Fibroblast of lung (primary cell): ENCODE measurements at regions not wholly inside any gene's neighbourhood (a gene's known extent, or its start where the extent isn't known, plus 50 kb on each side); places are given as distances from the start of the nearest gene placed in this dataset.
"Not testable (repeated sequence)": the region's sequence is repeated elsewhere in the genome, so short reads cannot be mapped to it uniquely, and the experiment has no call there.

Experiments used
- DNase-seq, 2 donors: peaks; one replicate each; pipeline versions ENCODE4 v3.0.0 to v3.0.0-alpha.2; 2010; ENCODE audit warnings: low read depth in 2 of 2
- H2AFZ ChIP-seq: 2 replicates; pipeline ENCODE4 v1.5.1; 2012; ENCODE audit warnings: low read length, control low read depth, inconsistent platforms
- H3K27ac ChIP-seq: 2 replicates; pipeline ENCODE4 v1.5.1; 2011; ENCODE audit warnings: low read length, control low read depth; ENCODE audit not compliant: insufficient read depth
- H3K27me3 ChIP-seq: 2 replicates; pipeline ENCODE4 v1.5.1; 2011; ENCODE audit warnings: mild to moderate bottlenecking, low read length; ENCODE audit not compliant: control insufficient read depth, insufficient read depth
- H3K36me3 ChIP-seq: 2 replicates; pipeline ENCODE4 v1.5.1; 2011; ENCODE audit warnings: low read length; ENCODE audit not compliant: control insufficient read depth, insufficient read depth
- H3K4me1 ChIP-seq: 2 replicates; pipeline ENCODE4 v1.5.1; 2011; ENCODE audit warnings: low read length; ENCODE audit not compliant: control insufficient read depth, insufficient read depth; ENCODE audit errors: extremely low read depth
- H3K4me2 ChIP-seq: 2 replicates; pipeline ENCODE4 v1.5.1; 2011; ENCODE audit warnings: low read length, control low read depth; ENCODE audit not compliant: insufficient read depth; ENCODE audit errors: extremely low read depth
- H3K4me3 ChIP-seq, 4 experiments: fragments of 200-600 bp in 1 of 4; sonication (generic) in 1 of 4; replicated peaks in 1 of 4; 2 replicates each; pipeline ENCODE4 v1.5.1; 2011 to 2016; ENCODE audit warnings: low read length in 4 of 4, low read depth in 3 of 4, mild to moderate bottlenecking in 3 of 4, control low read depth in 2 of 4, inconsistent platforms in 1 of 4, mixed read lengths in 1 of 4; ENCODE audit not compliant: insufficient read depth in 1 of 4; ENCODE audit errors: control extremely low read depth in 1 of 4
- H3K79me2 ChIP-seq: 2 replicates; pipeline ENCODE4 v1.5.1; 2012; ENCODE audit warnings: mild to moderate bottlenecking, low read length, inconsistent platforms; ENCODE audit not compliant: control insufficient read depth, insufficient read depth
- H3K9ac ChIP-seq: 2 replicates; pipeline ENCODE4 v1.5.1; 2011; ENCODE audit warnings: mild to moderate bottlenecking, low read length, control low read depth; ENCODE audit not compliant: insufficient read depth
- H3K9me3 ChIP-seq: 2 replicates; pipeline ENCODE4 v1.5.1; 2012; ENCODE audit warnings: low read depth, low read length; ENCODE audit not compliant: control insufficient read depth, insufficient read depth
- H4K20me1 ChIP-seq: 2 replicates; pipeline ENCODE4 v1.5.1; 2011; ENCODE audit warnings: low read length; ENCODE audit not compliant: control insufficient read depth, insufficient read depth; ENCODE audit errors: extremely low read depth
- EZH2 ChIP-seq: IDR thresholded peaks from 2 replicates; pipeline ENCODE4 v1.5.1; 2012; ENCODE audit warnings: low read length, control low read depth, mild to moderate bottlenecking; ENCODE audit errors: missing control alignments
- TF ChIP-seq, protein P1 (sequence below), 2 donors: IDR thresholded peaks in 1 of 2; conservative IDR thresholded peaks in 1 of 2; 1 replicate in 1 of 2; 2 replicates in 1 of 2; pipeline ENCODE4 v1.5.1; 2011 to 2012; ENCODE audit warnings: low read length in 2 of 2, control low read depth in 1 of 2, inconsistent platforms in 1 of 2, low read depth in 1 of 2, mild to moderate bottlenecking in 1 of 2

DNA sequence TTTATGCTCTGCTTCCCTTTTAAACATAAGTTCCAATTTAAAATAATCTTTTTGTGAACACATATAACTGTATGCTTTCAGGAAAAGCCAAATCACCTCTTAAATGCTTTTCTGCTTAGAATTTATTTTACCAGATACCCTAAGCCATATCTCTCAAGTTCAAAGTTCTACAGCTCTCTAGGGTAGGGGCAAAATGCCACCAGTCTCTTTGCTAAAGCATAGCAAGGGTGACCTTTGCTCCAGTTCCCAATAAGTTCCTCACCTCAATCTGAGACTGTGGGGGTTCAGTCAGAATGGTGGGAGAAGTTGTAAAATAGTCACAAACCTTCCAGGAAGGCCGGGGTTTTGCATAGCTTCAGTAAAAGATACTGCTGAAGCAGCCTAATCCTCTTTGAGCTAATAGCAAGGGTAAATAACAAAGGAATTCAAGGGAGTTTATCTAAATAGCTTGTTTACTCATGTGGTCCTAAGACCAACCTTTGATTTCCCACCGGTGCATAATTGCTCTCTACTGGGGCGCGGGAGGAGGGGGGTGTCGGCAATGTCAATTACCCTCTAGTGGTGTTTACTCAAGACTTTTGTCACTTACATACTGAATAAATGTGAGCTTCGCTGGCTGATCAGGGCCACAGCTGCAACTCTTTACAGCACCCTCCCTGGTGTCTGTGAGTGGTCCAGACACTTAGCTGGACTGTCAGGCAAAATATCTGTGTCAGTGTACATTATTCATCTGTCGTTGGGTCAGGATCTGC, 1376.2 kb downstream of the NCAM2 start:
- H2AFZ ChIP-seq, result no peak overlapping the region
- no peak overlapping the region for H3K4me3 ChIP-seq
- TF ChIP-seq, protein P1, sequence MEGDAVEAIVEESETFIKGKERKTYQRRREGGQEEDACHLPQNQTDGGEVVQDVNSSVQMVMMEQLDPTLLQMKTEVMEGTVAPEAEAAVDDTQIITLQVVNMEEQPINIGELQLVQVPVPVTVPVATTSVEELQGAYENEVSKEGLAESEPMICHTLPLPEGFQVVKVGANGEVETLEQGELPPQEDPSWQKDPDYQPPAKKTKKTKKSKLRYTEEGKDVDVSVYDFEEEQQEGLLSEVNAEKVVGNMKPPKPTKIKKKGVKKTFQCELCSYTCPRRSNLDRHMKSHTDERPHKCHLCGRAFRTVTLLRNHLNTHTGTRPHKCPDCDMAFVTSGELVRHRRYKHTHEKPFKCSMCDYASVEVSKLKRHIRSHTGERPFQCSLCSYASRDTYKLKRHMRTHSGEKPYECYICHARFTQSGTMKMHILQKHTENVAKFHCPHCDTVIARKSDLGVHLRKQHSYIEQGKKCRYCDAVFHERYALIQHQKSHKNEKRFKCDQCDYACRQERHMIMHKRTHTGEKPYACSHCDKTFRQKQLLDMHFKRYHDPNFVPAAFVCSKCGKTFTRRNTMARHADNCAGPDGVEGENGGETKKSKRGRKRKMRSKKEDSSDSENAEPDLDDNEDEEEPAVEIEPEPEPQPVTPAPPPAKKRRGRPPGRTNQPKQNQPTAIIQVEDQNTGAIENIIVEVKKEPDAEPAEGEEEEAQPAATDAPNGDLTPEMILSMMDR (conservative IDR thresholded peaks at IDR 0.05 in 1 of 2, IDR thresholded peaks at IDR 0.05 in 1 of 2; ENCODE audit: low read depth in 1 of 2, low read length in 2 of 2), result no peak
- TF ChIP-seq EZH2, result no peak
- no peaks in the 10 kb centered on the region for H3K9me3 ChIP-seq
- H3K4me2 ChIP-seq, result no peak overlapping the region
- no peak overlapping the region for H3K27ac ChIP-seq
- DNase-seq, result no peak
- H3K4me1 ChIP-seq, result no peaks in the 10 kb centered on the region
- H4K20me1 ChIP-seq, result no peaks in the 10 kb centered on the region
- H3K79me2 ChIP-seq, result no peaks in the 10 kb centered on the region
- H3K9ac ChIP-seq, result no peak overlapping the region
- H3K36me3 ChIP-seq, result no peaks in the 10 kb centered on the region
- H3K27me3 ChIP-seq, result no peaks in the 10 kb centered on the region

DNA sequence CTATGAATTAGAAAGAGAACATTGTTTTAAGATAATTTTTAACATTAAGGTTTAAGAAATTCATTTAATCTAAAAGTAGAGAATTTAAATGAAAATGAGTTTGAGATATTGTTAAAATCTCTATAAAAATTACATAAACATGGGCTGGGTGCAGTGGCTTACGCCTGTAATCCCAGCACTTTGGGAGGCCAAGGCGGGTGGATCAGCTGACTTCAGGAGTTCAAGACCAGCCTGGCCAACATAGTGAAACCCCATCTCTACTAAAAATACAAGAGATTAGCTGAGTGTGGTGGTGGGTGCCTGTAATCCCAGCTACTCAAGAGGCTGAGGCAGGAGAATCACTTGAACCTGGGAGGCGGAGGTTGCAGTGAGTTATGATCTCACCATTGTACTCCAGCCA, 1379.6 kb downstream of the NCAM2 start:
- not testable (repeated sequence) for H3K9ac ChIP-seq, H4K20me1 ChIP-seq, H3K4me3 ChIP-seq, H3K27me3 ChIP-seq, H3K9me3 ChIP-seq, H3K36me3 ChIP-seq, H3K4me1 ChIP-seq, H3K27ac ChIP-seq, DNase-seq, H3K4me2 ChIP-seq, H2AFZ ChIP-seq, H3K79me2 ChIP-seq

DNA sequence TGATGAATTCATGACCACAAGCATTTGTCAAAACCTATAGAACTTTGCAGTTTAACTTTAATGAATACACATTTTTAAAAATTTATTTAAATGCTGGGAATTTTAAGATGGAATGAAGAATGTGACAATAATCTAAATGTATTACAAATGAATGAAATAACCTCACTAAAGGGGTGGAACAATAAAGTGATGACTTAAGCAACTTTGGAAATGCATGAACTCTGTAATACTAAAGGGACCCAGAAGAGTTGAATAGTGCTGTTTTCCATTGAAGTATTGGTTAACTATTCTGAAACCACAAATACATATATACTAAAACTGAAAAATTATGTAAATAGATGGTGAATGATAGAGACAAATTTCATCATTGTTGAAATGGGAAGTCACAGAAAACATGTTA, 1395.1 kb downstream of the NCAM2 start:
- Histone ChIP-seq H3K9me3 (no peaks in the 10 kb centered on the region), H3K27ac (no peak overlapping the region), H2AFZ (no peak overlapping the region), H3K4me3 (no peak overlapping the region), H3K27me3 (no peaks in the 10 kb centered on the region), H3K79me2 (no peaks in the 10 kb centered on the region), H3K36me3 (no peaks in the 10 kb centered on the region), H3K4me2 (no peak overlapping the region), H3K4me1 (no peaks in the 10 kb centered on the region), H4K20me1 (no peaks in the 10 kb centered on the region), H3K9ac (no peak overlapping the region)
- no peak for DNase-seq
- no peak for TF ChIP-seq EZH2
- TF ChIP-seq, protein P1 (conservative IDR thresholded peaks at IDR 0.05 in 1 of 2, IDR thresholded peaks at IDR 0.05 in 1 of 2; ENCODE audit: low read depth in 1 of 2, low read length in 2 of 2), result no peak
